ENCODE measurements at regions not wholly inside any gene's neighbourhood (a gene's known extent, or its start where the extent isn't known, plus 50 kb on each side); places are given as distances from the start of the nearest gene placed in this dataset.

DNA sequence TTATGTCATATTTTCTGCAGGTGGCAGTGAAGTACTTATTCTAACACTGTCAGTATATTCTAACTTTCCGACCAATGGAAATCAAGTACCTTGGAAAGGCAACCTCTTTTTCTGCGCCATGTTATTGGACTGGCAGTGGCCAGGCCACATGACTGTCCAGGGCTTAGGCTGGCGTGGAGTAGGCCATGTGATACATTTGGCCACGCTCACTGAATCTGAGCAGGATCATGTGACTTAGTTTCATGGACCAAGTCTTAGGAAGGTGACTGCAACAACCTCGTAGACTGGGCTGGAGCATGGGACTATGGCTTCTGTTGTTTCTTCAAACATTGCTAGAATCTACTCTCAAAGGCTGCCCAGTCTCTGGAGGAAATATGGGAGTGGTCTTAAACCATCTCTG is 60.4 kb upstream of the HAAO start:
- in situ Hi-C loops (cut with MboI; ENCODE audit: low sequenced_read_pairs), result loop anchor here (10.0 kb wide), 1 partner anchor 272 kb away; no protein-coding TSS in a partner anchor

DNA sequence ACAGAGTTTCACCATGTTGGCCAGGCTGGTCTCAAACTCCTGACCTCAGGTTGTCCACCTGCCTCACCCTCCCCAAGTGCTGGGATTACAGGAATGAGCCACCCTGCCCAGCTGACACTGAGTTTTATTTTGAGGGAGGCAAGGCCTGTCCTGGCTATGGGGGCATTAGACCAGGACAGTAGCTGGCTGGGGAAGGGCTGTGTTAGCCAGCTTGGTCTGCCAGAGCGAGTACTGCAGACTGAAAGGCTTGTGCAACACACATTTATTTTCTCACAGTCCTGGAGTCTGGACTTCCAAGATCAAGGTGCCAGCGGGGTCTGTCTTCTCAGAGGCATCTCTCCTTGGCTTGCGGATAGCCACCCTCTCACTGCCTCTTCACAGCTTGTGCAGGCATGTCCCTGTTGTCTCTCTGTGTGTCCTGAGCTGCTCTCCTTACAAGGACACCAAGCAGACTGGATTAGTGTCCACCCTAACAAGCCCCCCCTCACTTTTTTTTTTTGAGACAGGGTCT is 59.4 kb upstream of the HAAO start:
- in situ Hi-C loops (cut with MboI; ENCODE audit: low sequenced_read_pairs), result loop anchor here (10.0 kb wide), 1 partner anchor 273 kb away; no protein-coding TSS in a partner anchor

DNA sequence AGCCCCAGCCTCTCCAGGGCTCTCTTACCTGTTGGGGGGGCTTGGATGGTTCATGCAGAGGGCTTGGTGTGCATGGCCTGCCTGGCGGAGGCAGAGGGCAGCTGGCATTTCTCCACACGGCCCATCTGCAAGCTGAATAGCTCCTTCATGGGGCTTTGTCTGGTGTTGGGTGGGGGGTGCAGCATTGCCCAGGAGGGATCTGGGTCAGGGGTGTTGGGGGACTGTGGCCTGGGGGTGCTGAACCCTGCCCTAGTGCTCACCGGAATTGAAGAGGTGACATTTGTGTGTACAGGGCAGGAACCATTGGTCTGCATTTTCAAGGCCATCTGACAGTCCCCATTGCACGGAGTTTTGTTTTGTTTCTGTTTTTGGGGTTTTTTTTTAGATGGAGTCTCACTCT is 58.8 kb upstream of the HAAO start:
- in situ Hi-C loops (cut with MboI; ENCODE audit: low sequenced_read_pairs), result loop anchor here (10.0 kb wide), 1 partner anchor 274 kb away; no protein-coding TSS in a partner anchor

DNA sequence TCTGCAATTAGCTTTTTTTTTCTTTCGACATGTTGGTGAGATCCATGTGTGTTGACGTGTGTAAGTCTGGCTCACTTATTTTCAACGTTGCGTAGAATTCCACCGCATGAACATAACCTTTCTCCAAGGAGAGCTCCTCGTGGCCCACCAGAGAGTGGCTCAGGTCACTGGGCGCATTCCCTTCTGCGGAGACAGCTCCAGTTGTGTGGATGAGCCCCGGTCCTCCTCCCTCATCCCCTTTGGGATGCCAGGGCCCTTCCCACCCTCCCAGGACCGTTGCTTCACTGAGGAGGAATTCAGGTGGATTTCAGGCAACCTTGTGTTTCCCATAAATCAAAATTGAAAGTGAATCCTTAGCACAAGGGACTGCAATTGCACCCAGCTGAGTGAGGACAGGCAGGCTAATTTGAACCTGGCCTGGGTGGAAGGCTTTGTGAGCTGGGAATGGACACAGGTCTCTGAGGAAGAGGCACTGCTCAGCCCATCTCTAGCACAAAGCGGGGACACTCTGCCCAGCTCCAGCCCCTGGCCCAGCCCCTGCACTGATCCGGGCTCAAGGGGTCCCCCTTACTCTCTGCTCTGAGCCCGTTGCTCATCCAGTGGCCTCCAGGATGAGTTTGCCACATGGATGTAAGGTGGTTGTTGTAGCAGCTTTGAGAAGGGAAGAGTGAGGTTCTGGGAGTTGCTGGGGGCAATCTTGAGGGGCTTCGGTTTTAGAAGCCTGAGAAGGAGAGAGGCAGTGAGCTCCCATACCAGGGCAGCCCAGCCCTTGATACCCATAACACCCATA is 57.8 kb upstream of the HAAO start:
- in situ Hi-C loops (cut with MboI; ENCODE audit: low sequenced_read_pairs), result loop anchor here (10.0 kb wide), 1 partner anchor 275 kb away; no protein-coding TSS in a partner anchor

DNA sequence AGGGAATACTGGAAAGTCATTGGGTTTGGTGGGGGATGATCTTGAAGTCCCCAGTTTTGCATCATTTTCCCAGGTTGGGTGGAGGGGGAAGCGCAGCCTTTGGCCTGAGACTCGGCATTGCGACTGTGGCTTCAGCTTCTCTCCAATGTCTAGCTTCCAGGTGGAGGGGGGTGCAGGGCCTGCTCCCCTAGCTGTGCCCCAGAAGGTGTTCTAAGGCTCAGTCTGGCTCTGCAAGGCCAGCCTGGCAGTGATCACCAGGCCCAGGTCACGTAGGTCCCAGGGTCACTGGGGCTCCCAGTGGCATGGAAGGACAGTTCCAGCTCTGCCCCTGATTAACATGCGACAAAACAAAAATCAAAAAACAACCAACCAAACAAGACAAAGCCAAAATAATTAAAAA is 56.9 kb upstream of the HAAO start:
- in situ Hi-C loops (cut with MboI; ENCODE audit: low sequenced_read_pairs), result loop anchor here (25.0 kb wide), 2 partner anchors 388 to 638 kb away; partner anchors contain the start of gene ZFP36L2

DNA sequence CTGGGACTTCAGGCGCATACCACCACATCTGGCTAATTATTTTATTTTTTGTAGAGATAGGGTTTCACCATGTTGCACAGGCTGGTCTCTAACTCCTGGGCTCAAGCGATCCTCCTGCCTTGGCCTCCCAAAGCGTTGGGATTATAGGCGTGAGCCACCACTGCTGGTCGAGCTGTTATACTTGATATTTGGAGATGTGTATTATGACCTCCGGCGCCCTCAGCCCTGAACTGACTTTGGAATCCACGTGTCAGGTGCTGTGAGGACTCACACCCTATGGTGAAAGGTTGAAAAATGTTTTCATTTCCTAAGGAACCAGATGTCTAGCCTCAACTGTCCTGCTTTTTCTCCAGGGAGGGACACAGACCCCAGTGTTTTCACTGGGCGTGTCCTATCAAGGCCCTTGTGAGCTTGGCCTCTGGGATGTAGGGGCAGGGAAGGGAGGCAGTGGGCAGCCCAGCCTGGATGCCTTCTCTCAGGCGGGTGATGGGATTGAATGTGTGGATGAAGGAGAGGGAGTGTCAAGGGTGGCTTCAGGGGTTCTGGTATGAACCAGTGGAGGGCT is 56.4 kb upstream of the HAAO start:
- in situ Hi-C loops (cut with MboI; ENCODE audit: low sequenced_read_pairs), result loop anchor here (25.0 kb wide), 2 partner anchors 388 to 638 kb away; partner anchors contain the start of gene ZFP36L2

DNA sequence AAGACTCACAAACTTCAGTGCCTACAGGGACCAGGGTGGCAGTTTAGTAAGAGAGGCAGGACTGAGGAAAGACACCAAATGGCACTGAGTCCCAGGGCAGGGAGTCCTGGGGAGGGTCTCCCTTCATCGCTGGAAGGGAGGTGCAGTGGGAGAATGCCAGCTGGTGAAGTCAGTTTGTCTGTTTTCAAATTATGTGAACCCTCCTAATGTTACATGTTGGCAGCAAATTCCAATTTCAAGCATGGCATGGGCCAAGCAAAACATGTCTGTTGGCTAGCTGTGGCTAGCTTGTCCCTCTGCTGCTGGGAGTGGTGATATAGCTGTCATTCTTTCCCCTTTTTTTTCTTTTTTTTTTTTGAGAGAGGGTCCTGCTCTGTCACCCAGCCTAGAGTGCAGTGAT is 55.9 kb upstream of the HAAO start:
- in situ Hi-C loops (cut with MboI; ENCODE audit: low sequenced_read_pairs), result loop anchor here (25.0 kb wide), 2 partner anchors 389 to 639 kb away; partner anchors contain the start of gene ZFP36L2

DNA sequence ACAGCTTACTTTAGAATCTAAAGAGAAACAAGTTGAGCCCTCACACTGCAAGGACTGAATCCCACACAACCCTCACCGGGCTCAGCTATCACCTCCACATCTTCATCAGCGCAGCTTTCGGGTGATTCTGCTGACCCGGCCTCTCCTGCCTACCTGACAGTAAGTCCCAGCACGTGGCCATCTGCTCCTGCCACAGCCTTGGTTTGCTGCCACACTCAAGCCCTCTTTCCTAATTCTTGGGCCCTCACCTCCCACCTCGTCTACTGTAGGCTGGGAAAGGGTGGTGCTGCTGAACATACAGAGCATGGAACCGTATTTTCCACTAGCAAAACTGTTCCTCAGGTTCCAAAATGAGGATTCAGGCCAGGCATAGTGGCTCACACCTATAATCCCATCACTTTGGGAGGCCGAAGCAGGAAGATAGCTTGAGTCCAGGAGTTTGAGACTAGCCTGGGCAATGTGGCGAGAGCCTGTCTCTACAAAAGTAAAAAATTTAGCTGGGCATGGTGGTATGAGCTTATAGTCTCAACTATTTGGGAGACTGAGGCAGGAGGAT is 55.3 kb upstream of the HAAO start:
- in situ Hi-C loops (cut with MboI; ENCODE audit: low sequenced_read_pairs), result loop anchor here (25.0 kb wide), 2 partner anchors 390 to 640 kb away; partner anchors contain the start of gene ZFP36L2

DNA sequence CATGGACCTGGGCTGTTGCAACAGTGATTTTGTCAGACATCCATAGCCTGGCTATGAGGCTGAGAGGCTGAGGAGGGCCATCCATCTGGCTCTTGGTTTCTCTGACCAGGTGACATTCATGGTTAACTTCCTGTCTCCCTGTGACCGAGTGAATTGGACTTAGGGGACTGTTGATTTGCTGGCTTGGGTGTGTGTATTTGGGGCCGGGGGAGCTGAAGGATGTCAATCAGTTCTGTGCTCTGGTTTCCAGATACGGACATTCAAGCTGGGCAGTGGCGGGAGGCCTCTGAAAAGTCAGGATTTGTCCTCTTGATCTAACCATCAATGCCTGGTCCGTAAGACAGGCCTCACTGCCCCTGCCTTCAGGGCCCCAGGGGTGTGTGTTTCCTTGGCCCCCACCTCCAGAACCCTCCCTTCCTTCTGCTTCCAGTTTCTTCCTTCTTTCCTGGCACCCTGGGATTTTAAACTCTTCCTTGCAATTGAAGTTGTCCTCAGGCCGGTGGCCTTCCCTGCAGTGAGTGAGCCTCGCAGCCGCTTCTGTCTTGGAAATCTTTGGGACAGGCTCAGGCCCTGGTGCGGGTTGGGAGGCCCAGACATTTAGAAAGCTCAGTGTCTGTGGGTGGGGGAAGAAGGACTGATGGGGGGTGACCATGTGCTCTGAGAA is 54.7 kb upstream of the HAAO start:
- in situ Hi-C loops (cut with MboI; ENCODE audit: low sequenced_read_pairs), result loop anchor here (25.0 kb wide), 2 partner anchors 390 to 640 kb away; partner anchors contain the start of gene ZFP36L2

DNA sequence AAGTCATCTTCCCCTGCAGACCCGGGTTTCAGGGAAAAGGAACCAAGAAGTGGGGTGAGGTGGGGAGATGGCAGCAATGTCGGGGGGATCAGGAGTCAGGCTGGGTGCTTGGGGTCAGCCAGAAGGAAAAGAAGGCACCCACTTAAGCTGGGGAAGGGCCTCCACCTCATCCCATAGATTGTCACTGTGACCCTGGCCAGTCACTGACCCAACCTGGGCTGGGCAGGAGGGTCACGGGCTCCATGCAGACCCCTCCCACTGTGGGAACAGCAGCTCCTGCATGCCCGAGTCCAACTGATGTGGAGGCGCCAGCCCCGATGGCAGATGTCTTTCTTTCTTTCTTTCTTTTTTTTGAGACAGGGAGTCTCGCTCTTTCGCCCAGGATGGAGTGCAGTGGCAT is 53.6 kb upstream of the HAAO start:
- in situ Hi-C loops (cut with MboI; ENCODE audit: low sequenced_read_pairs), result loop anchor here (25.0 kb wide), 2 partner anchors 391 to 641 kb away; partner anchors contain the start of gene ZFP36L2

DNA sequence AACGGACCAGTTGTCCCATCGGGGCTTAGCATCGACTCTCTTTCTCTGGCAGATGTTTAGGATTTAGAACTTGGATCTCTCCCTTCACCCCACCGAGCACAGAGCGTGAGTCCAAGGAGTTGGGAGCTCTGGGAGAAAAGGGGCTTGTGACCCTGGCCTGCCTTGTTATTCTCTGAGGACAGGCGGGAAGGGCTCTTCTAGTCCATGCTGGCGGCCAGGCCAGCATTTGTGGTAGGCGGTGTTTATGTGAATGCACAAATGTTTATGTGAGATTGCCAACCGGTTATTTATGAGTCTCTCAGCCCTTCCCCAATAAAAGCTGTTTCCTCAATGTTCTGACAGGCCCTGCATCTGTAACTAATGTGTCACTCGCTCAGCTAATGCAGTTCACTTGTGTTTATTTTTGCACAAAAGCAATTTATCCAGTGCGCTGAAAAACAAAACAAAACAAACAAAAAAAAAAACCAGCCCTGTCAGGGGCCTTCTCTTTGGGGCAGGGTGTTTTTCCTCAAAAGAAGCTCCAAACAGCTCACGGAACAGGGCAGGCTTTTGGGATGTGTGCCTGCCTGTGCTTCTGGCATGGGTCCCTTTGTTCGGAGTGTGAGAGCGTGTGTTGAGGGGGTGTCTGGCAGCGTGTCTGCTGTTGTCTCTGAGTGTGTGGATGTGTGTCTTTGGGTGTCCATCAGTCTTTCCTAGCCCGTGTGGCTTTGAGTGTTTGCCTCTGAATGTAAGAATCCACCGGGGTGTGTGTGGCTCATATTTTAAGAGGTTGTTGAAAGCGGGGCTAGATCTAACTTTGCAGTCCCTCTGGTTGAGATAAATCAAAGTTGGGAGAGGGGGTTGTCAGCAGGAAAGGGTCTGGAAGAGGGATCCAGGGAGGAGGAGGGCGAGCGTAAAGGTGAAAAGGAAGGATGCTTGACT is 52.8 kb upstream of the HAAO start:
- in situ Hi-C loops (cut with MboI; ENCODE audit: low sequenced_read_pairs), result loop anchor here (25.0 kb wide), 2 partner anchors 392 to 642 kb away; partner anchors contain the start of gene ZFP36L2

DNA sequence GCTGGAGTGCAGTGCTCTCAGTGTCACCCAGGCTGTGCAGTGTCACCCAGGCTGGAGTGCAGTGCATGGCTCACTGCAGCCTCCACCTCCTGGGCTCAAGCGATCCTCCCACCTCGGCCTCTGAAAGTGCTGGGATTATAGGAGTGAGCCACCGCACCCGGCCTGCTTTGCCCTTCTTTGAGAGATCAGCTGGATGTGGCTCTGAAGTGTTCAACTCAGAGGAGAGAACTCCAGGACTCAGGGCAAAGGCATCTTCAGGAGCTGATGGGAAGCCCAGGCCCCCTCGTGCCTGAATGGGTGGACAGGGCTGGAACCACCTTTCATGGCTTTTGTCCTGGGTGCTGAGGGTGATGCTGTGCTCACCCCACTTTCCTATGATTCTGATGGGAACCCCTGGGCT is 52.0 kb upstream of the HAAO start:
- in situ Hi-C loops (cut with MboI; ENCODE audit: low sequenced_read_pairs), result loop anchor here (25.0 kb wide), 2 partner anchors 393 to 643 kb away; partner anchors contain the start of gene ZFP36L2

DNA sequence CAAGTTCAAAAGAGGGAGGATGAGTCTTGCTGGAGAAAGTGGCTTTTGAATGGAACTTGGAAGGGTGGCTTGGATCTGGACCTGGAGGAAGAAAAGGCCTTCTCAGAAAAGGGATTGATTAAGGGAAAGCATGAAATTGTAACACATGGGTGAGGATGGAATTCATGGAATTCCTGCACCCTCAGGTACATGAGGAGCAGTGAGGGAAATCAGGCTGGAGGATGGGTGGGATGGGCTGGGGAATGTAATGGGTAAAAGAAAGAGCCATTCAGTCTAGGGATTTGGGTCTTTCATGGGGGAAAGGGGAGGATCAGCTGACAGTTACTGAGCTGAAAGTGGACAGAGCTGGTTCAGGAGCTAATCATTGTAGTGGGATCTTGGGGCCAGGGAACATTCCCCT is 51.2 kb upstream of the HAAO start:
- in situ Hi-C loops (cut with MboI; ENCODE audit: low sequenced_read_pairs), result loop anchor here (25.0 kb wide), 2 partner anchors 394 to 644 kb away; partner anchors contain the start of gene ZFP36L2

DNA sequence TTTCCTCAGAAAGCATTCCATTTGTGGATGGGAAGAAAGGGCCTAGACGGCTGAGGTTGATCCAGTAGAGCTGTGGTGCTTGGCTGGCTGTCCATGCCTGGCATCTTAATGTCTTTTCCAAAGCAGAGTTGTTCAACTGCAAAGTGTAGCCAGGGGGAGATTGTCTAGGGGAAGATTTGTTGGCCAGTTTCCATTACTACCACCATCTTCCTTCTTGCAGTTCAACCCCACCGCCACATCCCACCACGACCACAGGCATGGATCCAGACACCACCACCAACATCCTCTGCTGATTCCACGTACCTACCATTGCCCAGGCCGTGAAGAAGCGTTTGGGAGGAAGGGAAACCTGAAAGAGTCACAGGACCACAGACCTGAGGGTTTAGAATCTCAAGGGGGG is 50.7 kb upstream of the HAAO start:
- in situ Hi-C loops (cut with MboI; ENCODE audit: low sequenced_read_pairs), result loop anchor here (25.0 kb wide), 2 partner anchors 394 to 644 kb away; partner anchors contain the start of gene ZFP36L2

DNA sequence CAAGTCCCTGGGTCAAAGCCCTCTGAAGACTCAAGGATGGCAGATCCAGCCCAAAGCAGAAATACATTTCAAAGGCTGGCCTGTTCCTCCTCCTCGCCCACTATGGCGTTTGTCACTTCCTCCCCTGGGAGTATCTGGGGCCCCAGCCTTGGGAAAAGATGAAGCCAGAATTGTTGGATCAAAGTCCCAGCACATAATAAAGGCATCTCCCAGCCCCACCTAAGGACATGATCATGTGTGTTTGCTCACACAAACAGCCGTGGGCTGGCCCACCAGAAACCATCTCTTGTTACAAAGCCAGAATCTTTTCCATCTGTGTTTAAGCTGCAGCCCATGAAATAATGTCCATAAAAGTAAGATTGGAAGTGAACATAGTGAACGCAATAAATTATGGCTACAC is 50.1 kb upstream of the HAAO start:
- in situ Hi-C loops (cut with MboI; ENCODE audit: low sequenced_read_pairs), result loop anchor here (25.0 kb wide), 2 partner anchors 395 to 645 kb away; partner anchors contain the start of gene ZFP36L2
